ENCODE measurements at regions not wholly inside any gene's neighbourhood (a gene's known extent, or its start where the extent isn't known, plus 50 kb on each side); places are given as distances from the start of the nearest gene placed in this dataset.
A peak's percentile ranks its signal among the peaks of the same experiment; 100 is the strongest.
"Not testable (repeated sequence)": the region's sequence is repeated elsewhere in the genome, so short reads cannot be mapped to it uniquely, and the experiment has no call there.

DNA sequence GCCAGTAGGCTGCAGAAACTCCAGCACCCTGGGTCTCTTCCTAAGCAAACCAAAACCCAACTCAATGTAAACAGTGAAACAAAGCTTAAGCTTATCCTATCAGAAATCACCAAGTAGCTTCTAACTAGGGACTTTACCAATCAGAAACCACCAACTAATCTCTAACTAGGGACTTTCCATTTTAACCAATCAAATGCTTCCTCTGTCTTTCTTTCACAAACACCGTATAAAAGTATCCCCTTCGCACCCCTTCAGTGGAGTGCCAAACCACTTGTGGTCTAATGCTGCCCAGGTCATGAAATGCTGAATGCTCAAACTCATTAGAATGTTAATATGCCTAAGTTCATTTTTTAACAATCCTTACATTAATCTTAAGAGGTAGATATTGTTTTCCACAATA lies 250.5 kb upstream of the DUSP10 start:
- DNase-seq: no peak

DNA sequence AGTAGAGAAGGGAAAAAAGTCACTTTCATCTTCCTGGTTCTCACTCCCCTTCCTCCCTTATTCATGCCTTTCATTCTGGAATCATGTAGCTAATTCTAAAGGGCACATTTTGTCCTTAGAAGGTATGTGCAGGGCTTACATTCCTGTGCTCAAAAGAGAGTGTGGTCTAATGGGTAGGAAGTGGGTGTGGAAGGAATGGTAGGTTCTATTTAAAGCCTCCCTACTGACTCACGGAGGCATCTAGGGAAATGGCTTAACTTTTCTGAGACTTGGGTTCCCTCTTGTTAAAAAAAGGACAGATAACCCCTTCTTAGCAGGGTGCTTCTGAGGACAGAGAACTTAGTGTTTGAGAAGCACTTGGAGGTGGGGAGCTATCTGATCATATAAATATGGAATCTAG lies 249.3 kb upstream of the DUSP10 start:
- peak; percentile 62 for DNase-seq

DNA sequence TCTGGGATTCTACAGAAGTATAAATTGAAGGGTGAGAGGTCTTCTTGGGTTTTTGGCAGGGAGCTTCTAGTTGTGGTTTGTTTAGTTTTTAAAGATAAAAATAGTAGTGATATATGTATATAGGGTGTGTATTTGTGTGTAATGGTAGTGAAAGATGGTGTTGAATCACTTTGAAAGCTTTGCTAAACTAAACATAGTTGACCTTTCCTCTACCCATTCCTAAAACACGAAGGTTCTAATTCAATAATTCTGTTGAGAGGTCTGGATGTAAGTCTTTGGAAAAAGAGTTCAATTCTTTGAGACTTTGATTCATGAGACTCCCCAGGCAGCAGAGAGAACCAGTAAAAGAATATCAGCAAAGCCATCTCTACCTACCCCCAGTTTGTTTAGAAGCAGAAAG lies 247.9 kb upstream of the DUSP10 start:
- DNase-seq: peak; percentile 20

DNA sequence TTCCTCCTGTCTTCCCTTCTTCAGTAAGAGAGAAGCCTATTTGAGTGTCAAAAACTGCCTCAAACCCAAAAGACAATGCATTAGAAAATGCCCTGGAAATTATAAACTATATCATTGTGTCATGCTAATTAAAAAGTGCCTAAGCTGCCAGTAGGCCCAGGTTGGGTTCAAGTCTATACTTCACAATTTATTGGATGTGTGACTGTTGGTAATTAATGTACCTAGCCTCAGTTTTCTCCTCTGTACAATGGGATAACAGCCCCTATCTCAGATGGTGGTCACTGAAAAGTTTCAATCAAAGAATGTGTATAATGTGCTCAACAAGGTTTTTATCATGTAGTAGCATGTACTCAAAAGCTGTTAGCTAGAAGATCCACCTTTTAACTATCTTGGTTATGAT lies 246.9 kb upstream of the DUSP10 start:
- DNase-seq: no peak

DNA sequence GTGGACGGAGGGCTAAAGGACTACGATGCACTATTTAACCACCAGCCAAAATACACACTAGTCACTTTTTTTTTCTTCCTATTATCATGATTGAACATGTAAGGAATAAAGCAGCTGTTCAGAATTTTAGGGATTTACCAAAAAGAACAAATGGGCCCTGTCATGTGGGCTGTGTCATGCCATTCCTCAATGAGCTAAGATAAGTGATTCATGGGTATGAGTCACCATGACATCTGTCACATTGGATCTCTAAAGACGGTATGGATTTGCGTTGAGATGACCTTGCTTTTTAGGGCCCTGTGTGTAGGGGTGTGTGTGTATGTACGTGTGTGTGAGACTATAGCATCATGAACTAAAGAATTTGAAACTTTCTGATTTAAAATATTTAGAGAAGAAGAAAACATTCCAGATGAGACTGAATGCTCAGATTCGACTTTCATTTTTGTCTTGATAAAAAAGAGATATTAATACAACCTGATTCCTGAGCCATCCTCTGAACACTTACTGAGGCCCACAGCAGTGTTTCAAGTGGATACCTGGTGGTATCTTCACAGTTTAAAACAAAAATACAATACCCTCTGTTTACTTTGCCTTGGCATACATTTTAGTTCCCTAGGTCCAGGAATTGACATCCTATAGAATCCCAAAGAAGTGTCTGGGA lies 246.1 kb upstream of the DUSP10 start:
- DNase-seq: peak; percentile 88

DNA sequence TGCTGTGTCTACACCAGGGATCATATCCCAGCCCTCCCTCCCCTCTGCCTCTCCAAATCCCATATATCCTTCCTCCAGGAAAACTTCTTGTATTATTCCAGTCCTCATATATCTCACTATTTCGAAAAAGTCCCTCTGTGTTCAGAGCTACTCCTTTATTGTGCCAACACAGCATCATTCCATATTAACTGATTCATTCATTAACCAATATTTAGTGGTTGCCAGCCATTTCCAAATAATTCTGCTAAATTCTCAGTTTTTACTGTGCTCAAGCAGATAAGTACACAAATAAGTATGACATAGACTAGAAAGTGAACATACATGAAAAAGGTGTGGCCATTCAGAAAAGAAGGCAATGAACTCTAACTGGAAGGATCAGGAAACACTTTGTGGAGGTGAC lies 241.6 kb upstream of the DUSP10 start:
- DNase-seq: no peak

DNA sequence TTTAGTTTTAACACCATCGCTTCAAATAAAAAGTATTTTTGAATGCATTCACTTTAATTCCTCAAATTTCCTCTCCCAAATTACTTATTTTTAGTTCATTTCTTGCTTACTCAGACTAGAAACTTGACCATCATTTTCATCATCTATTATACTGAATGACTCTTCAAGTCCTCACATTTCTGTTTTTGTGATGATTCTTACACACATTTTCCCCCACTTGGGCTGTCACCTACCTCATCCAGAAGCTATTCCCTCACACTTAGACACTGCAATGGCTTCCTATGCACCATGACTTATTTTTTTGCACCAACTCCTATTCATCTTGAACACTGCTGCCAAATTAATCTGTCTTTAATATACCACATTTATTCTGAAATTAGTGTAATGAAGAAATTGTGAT lies 239.6 kb upstream of the DUSP10 start:
- DNase-seq: peak; percentile 40

DNA sequence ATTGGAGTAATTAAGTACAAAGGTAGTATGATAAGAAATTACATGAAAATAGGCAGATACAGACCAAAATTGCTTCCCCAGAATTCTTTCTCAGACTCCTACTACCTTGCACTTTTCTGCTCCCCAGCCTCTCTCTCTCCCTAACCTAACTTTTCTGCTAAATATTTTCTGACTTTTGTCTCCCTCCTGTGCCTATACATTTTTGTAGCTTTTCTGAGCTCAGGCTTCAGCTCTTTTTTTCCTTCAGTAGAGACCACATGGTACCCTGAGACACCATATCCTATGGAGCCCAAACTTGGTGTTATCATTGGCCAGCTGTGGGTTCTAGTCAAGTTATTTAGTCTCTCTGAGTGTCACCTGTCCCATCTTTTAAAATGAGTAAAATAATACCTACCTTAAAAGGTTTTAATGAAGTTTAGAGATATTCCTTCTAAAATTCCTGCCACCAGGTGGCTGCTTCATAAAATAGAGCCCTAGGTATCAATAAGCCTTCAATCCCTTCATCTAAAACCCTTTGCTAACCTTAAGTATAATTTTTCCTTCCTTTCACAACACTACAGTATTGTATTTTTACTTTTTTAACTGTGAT lies 237.6 kb upstream of the DUSP10 start:
- DNase-seq: no peak

DNA sequence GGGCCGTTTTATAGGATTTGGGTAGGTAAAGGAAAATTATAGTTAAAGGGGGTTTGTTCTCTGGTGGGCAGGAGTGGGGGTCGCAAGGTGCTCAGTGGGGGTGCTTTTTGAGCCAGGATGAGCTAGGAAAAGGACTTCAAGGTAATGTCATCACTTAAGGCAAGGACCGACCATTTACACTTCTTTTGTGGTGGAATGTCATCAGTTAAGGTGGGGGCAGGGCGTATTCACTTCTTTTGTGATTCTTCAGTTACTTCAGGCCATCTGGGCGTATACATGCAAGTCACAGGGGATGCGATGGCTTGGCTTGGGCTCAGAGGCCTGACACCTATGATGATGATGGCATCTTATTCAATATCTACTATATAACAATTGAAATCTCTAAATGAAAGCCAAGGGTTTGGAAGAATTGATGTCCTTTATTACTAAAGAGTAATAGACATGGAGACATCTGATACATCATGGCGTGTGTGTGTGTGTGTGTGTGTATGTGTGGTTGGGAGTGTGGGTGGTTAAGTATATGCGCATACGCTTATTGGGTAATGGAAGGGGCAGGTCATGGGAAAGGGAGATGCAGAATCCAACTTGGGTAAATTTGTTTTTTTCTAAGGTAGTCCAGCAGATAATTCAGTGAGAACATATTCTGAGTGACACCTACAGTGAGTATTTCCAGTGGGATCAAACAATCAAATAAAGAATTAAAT lies 236.9 kb upstream of the DUSP10 start:
- DNase-seq: not testable (repeated sequence)

DNA sequence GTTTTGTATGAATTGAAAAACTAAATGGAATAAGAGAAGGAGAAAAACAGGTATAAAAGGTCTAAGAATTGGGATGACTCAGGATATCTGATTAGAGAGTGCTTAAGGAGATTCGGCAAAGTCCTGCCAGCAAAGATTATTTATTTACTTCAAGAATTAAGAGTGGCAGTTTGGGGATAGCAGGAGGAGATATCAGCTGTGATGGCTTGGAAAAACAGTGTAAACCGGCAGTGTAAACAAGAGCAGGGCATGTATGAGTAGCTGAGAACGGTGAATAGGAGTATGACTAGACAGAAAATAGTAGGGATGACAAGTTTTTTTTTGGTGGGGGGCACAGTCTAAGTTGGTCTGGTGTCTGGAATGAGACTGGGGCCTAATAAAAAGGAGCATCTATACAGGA lies 231.9 kb upstream of the DUSP10 start:
- DNase-seq: not testable (repeated sequence)

DNA sequence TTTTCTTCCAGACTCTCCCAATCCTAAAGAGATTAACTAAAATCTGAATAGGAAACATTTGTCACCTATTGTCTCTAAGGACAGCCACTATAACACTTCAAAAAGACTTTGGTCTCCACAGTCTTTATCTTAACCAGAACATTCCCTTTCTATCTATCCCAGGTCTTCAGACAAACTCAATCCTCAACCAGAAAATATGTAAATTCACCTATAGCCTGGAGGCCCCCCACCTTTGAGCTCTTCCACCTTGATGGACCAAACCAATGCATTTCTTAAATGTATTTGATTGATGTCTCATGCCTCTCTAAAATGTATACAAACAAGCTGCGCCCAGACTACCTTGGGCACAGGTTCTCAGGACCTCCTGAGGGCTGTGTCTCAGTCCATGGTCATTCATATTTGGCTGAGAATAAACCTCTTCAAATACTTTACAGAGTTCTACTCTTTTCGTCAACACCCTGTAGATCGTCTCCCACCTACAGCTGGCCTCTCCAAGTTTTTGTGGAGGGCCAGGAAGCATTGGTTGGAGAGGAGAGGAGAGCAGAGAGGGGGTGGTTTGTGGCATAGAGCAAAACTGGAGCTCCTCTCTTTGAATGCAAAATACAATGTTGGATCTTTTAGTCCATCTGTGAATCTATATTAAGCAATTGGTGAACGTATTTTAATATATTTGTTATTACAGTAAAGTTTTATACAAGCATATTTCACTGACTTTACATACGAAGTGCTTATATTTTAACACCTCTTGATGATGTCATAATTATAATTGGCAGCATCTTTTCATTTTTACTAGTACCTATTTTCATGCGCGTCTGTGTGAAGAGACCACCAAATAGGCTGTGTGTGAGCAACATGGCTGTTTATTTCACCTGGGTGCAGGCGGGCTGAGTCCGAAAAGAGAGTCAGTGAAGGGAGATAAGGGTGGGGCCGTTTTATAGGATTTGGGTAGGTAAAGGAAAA lies 230.7 kb upstream of the DUSP10 start:
- DNase-seq: no peak

DNA sequence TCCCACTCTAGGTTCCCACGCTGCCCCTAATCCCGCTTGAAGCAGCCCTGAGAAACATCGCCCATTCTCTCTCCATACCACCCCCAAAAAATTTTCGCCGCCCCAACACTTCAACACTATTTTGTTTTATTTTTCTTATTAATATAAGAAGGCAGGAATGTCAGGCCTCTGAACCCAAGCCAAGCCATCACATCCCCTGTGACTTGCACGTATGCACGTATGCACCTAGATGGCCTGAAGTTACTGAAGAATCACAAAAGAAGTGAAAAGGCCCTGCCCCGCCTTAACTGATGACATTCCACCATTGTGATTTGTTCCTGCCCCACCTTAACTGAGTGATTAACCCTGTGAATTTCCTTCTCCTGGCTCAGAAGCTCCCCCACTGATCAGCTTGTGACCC lies 229.1 kb upstream of the DUSP10 start:
- DNase-seq: not testable (repeated sequence)

DNA sequence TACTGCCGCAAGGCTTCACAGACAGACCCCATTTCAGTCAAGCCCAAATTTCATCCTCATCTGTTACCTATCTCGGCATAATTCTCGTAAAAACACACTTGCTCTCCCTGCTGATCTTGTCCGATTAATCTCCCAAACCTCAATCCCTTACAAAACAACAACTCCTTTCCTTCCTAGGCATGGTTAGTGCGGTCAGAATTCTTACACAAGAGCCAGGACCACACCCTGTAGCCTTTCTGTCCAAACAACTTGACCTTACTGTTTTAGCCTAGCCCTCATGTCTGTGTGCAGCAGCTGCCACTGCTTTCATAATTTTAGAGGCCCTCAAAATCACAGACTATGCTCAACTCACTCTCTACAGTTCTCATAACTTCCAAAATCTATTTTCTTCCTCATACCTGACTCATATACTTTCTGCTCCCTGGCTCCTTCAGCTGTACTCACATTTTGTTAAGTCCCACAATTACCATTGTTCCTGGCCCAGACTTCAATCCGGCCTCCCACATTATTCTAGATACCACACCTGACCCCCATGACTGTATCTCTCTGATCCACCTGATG lies 227.5 kb upstream of the DUSP10 start:
- DNase-seq: not testable (repeated sequence)

DNA sequence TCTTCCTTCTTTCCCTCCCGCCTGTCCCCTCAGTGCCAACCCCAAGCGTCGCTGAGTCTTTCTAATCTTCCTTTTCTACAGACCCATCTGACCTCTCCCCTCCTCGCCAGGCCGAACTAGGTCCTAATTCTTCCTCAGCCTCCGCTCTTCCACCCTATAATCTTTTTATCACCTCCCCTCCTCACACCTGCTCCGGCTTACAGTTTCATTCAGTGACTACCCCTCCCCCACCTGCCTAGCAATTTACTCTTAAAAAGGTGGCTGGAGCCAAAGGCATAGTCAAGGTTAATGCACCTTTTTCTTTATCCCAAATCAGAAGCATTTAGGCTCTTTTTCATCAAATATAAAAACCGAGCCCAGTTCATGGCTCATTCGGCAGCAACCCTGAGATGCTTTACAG lies 225.6 kb upstream of the DUSP10 start:
- not testable (repeated sequence) for DNase-seq

DNA sequence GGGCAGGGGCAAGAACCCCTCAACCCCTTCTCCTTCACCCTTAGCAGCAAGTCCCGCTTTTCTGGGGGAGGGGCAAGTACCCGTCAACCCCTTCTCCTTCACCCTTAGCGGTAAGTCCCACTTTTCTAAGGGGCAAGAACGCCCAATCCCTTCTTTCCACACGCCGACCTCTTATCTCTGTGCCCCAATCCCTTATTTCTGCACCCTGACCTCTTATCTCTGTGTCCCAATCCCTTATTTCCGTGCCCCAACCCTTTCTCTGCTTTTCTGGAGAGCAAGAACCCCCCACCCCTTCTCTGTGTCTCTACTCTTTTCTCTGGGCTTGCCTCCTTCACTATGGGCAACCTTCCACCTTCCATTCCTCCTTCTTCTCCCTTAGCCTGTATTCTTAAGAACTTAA lies 225.0 kb upstream of the DUSP10 start:
- DNase-seq: not testable (repeated sequence)

DNA sequence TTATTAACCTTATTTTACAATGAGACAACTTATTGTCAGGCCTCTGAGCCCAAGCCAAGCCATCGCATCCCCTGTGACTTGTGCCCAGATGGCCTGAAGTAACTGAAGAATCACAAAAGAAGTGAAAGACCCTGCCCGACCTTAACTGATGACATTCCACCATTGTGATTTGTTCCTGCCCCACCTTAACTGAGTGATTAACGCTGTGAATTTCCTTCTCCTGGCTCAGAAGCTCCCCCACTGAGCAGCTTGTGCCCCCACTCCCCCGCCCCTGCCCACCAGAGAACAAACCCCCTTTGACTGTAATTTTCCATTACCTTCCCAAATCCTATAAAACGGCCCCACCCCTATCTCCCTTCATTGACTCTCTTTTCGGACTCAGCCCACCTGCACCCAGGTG lies 224.0 kb upstream of the DUSP10 start:
- not testable (repeated sequence) for DNase-seq

DNA sequence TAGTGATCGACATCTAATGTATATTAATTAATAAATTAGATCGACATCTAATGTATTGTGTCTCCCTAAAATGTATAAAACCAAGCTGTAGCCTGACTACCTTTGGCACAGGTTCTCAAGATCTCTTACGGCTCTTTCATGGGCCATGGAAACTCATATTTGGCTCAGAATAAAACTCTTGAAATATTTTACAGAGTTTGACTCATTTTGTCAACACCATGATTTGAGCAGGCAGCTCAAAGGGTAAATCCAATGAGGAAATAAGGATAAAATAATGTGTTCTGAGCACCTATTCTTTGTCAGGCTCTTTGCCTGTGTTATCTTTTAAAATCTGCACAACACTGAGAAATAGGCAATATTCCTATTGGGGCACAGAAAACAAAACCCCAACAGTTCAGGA lies 223.4 kb upstream of the DUSP10 start:
- DNase-seq: no peak

DNA sequence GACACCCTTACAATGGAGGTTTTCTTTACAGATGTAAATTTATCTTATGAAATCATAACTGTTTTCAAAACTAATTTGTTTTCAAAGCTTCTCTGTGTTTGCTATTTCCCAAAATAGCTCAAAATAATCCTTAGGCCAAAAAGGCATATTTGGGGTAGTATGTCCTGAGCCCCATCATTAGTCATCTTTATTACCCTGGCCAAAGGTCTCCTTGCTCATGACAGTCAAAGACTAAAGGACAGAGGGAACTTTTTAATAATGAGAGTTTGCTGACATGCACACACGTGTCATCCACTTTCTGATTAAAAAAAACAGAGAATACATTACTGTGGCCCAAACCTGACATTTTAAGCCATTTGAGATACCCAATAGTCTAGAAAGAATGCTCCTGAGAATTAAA lies 221.9 kb upstream of the DUSP10 start:
- DNase-seq: no peak

DNA sequence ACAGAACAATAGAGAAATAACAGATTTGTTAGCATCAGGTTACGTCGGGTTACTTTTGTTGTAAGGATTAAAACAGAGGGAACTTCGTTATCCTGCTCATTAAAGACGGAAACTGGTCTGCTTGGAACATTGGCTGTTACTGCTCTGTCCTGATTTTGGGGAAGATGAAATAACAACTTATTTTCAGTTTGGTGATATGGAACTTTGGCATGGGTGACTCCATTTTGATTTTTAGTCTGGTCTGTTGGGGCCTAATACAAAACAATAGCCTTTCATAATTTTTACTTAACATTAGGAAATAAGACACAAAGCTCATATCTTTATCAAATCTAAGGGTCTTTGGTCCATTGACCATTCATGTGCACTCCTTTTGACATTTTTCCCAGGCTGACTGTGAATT lies 220.5 kb upstream of the DUSP10 start:
- no peak for DNase-seq

DNA sequence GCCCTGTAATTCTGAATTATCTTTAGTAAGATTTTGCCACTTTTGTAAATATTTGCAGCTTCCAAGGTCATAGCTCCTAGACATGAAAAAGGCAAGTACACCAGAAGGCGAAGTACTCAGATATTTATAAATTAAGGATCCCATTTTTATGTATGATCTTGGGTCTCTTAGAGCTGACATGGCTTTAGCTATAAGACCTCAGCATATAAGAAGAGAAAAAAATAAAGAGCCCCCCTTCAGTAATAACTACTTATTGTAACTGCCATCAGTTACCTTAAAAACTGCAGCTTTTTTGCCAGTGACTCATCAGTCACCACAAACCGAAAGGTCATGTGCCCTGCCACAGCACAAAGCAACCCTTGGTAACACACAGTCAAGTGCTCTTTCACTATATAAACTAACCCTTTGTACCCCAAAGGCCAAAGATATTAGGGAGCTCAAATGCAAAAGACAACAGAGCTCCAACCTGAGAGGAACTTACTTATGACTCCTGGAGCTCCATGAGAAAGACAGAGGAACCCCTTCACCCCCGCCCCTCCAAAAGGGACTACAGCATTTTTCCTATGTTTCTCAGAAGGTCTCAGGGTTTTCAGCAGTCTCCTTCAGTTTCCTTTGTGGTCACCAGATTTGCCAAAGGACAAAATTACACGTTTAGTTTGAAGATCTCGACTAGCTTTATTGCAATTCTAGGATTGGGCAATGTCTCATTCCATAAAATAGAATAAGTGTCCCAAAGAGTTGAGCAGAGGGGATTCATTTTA lies 219.8 kb upstream of the DUSP10 start:
- peak; percentile 43 for DNase-seq

DNA sequence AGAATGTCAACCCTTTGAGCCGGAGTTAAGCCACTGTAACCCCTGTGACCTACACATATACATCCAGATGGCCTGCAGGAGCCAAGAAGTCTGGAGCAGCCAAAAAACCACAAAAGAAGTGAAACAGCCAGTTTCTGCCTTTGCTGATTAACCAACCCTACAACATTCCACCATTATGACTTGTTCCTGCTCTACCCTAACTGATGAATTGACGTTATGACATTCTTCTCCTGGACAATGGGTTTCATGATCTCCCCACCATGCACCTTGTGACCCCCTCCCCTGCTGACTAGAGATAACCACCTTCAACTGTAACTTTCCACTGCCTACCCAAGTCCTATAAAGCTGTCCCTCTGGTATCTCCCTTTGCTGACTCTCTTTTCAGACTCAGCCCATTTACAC lies 216.3 kb upstream of the DUSP10 start:
- DNase-seq: peak; percentile 21

DNA sequence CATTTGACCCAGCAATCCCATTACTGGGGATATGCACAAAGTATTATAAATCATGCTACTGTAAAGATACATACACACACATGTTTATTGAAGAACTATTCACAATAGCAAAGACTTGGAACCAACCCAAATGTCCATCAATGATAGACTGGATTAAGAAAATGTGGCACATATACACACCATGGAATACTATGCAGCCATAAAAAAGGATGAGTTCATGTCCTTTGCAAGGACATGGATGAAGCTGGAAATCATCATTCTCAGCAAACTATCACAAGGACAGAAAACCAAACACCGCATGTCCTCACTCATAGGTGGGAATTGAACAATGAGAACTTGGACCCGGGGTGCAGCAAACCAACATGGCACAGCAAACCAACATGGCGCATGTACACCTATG lies 215.5 kb upstream of the DUSP10 start:
- DNase-seq: not testable (repeated sequence)
